ENCODE measurements at regions not wholly inside any gene's neighbourhood (a gene's known extent, or its start where the extent isn't known, plus 50 kb on each side); places are given as distances from the start of the nearest gene placed in this dataset.
"Not testable (repeated sequence)": the region's sequence is repeated elsewhere in the genome, so short reads cannot be mapped to it uniquely, and the experiment has no call there.

DNA sequence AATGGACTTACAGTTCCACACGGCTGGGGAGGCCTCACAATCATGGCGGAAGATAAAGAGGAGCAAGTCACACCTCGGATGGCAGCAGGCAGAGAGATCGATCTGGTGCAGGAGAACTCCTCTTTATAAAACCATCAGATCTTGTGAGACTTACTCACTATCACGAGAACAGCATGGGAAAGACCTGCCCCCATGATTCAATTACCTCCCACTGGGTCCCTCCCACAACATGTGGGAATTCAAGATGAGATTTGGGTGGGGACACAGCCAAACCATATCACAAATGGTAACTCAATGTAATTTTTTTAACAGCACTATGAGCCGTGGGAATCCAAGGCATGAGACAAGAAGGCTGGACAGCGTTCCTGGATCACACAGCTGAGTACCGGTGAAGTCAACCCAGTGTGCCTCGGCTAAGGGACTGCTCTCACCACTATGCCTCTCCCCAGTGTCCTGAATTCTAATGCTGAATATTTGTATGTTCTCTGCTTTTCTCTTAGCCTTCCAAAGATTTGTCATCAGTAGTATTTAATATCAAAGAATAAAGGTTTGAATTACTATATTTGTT lies 84.3 kb downstream of the IRS2 start:
- DNase-seq (ENCODE audit: insufficient read length, low spot score); FAIRE-seq: not testable (repeated sequence)

DNA sequence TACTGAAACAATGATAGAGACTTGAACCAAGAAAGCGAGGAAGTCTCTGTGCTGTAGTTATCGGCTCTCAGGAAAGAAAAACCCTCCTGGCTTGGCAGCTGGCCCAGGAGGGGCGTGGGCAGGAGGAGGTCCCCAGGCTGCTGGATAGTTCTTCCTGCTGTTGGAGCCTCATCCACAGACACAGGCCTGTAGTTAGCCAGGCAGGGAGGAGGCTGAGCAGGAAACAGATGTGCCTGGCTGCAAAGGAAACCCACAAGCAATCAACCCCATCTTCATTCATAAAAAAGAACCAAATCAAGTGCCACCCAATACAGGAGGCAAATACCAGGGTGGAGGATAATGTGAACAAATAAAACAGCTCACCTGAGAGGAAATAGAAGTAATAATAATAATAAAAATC lies 86.2 kb downstream of the IRS2 start:
- peak; percentile 17 for DNase-seq (ENCODE audit: insufficient read length, low spot score)
- no peak for TF ChIP-seq POLR2A (IDR thresholded peaks at IDR 0.05; ENCODE audit: low read depth, low read length)
- peak; percentile 98 for FAIRE-seq

- TF ChIP-seq POLR2A (IDR thresholded peaks at IDR 0.05; ENCODE audit: low read depth, low read length) = no peak
- DNase-seq (ENCODE audit: insufficient read length, low spot score) = no peak
- FAIRE-seq = peak; percentile 30
Observed at GRCh38 chr13:109699628-109700071, 86.7 kb downstream of the IRS2 start.

DNA sequence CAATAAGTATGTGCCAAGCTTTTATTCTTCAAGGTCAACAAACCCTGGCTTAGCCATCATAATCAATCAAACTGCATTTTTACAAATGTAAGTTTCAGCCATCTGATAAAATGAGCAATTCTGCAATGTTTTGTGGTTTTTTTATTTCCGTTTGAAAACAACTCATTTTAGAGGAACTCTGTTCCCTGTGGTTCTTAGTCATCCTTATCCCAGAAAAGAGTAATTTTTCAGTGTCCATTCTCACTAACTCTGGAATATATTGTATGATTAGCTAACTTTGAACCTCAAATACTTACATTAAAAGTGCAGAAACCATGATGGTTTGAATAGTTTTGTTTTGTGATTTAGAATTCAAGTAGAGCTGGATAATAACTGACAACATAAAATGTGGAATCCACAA lies 87.6 kb downstream of the IRS2 start:
- DNase-seq (ENCODE audit: insufficient read length, low spot score) (peak; percentile 49), FAIRE-seq (peak; percentile 99)
- no peak for TF ChIP-seq POLR2A (IDR thresholded peaks at IDR 0.05; ENCODE audit: low read depth, low read length)

DNA sequence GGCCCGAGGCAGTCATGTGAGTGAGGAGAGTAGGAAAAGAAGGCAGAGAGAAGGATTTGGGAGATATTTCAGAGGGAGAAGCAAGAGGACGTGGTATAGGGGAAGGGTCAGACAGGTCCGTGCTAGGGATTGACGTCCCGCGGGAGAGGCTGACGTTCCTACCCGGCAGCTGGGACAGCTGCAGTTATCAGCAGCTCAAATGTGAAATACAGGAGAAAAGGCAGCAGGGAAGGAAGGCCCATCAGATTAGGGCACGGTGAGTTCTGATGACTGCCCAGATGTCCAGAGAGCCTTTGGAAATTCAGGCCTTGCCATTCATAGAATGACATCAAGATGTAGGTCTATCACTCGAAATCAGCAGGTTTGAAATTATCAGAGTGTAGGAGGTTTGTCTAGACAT lies 88.4 kb downstream of the IRS2 start:
- FAIRE-seq (no peak), DNase-seq (ENCODE audit: insufficient read length, low spot score) (no peak)
- TF ChIP-seq POLR2A (IDR thresholded peaks at IDR 0.05; ENCODE audit: low read depth, low read length) = no peak

GRCh38 chr13:109695402-109696190 lies 90.8 kb downstream of the IRS2 start:
- FAIRE-seq (no peak), DNase-seq (ENCODE audit: insufficient read length, low spot score) (no peak)
- no peak for TF ChIP-seq POLR2A (IDR thresholded peaks at IDR 0.05; ENCODE audit: low read depth, low read length)

GRCh38 chr13:109694972-109695371 lies 91.4 kb downstream of the IRS2 start:
- DNase-seq (ENCODE audit: insufficient read length, low spot score) (no peak), FAIRE-seq (no peak)
- TF ChIP-seq POLR2A (IDR thresholded peaks at IDR 0.05; ENCODE audit: low read depth, low read length) = no peak

- FAIRE-seq = peak; percentile 48
- no peak for TF ChIP-seq POLR2A (IDR thresholded peaks at IDR 0.05; ENCODE audit: low read depth, low read length)
- DNase-seq (ENCODE audit: insufficient read length, low spot score) = no peak
Observed at GRCh38 chr13:109693213-109693612, 93.2 kb downstream of the IRS2 start.

DNA sequence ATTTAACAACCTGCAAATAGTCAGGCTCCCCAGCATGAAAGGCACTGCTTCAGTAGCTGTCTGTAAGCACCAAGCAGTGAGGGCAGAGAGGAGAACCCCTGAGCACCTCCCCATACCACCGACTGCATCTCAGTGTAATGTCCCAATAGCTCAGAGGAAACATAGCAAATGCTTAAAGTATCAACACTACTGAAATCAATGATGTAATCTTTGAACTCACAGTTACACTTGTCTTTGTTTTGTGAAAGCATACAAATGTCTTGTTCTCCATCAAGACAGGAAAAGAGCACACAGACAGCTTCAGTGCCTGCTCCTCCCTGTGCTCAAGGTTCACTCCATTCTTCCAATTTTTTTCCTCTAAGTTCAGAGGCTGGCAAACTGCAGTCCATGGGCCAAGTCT lies 94.7 kb downstream of the IRS2 start:
- TF ChIP-seq POLR2A (IDR thresholded peaks at IDR 0.05; ENCODE audit: low read depth, low read length) = no peak
- peak; percentile 48 for FAIRE-seq

DNA sequence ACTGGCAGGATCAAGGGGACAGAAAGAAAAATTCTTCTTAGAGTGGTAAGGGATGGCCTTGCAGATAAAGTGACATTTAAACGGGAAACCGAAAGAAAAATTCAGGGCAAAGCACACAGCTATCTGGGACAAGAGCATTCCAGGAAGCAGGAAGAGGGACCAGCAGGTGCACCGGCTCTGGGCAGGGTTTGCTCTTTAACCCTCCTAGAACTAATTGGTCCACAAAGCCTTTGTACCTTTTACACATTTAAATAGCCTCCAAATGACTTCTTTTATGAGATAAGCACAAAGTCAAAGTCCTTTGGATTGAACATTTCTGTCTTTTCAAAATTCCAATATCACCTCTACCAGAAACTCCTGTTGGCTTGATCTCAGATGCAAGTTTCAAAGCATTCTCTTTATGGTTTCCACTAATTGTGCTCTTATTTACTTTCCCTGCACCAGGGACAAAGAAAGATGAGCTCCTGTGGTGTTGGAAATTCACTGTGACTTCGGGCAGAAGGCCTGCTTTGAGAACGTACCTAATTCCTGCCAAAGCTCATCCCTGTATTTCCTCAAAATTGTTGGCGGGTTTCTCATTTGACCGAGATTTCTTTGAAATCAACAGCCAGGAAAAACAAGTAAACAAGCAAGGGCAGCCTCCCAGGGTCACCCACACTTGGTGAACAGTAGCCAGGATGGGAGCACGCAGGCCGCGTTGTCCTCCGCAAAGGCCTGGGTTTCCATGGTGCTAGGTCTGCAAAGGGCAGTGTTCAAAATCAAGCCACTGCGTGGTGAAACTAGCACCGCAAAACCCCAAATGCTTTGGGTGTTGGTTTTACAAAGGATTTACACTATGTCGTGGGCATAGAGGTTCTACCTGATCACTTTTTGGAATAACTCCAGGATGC lies 98.6 kb downstream of the IRS2 start:
- no peak for DNase-seq (ENCODE audit: insufficient read length, low spot score)
- TF ChIP-seq POLR2A (IDR thresholded peaks at IDR 0.05; ENCODE audit: low read depth, low read length) = no peak
- FAIRE-seq = peak; percentile 33

More for the DNA sequence above, 94.7 kb downstream of the IRS2 start:
- no peak for DNase-seq (ENCODE audit: insufficient read length, low spot score)

DNA sequence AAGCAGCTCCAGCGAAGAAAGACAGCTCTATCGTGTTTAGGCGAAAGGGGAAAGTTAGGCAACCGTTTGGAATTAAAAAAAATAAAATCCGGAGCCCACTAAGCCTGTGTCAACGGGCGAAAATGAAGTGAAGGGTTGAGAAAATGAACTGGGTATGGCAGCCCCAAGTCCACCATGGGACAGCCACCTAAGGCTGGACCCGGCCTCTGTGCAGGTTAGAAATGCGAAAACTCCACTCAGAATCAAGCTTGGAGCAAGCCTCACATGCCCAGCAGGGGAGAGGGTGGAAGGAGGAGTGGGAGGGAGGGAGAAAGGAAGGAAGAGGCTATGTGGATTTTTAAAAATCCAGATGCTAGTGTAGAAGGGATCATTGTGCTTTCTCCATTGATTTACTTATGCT lies 101.2 kb downstream of the IRS2 start:
- no peak for FAIRE-seq
- DNase-seq (ENCODE audit: insufficient read length, low spot score) = no peak
- no peak for TF ChIP-seq POLR2A (IDR thresholded peaks at IDR 0.05; ENCODE audit: low read depth, low read length)

- DNase-seq (ENCODE audit: insufficient read length, low spot score) (no peak), FAIRE-seq (no peak)
Observed at GRCh38 chr13:109684824-109685202, 101.6 kb downstream of the IRS2 start.

DNA sequence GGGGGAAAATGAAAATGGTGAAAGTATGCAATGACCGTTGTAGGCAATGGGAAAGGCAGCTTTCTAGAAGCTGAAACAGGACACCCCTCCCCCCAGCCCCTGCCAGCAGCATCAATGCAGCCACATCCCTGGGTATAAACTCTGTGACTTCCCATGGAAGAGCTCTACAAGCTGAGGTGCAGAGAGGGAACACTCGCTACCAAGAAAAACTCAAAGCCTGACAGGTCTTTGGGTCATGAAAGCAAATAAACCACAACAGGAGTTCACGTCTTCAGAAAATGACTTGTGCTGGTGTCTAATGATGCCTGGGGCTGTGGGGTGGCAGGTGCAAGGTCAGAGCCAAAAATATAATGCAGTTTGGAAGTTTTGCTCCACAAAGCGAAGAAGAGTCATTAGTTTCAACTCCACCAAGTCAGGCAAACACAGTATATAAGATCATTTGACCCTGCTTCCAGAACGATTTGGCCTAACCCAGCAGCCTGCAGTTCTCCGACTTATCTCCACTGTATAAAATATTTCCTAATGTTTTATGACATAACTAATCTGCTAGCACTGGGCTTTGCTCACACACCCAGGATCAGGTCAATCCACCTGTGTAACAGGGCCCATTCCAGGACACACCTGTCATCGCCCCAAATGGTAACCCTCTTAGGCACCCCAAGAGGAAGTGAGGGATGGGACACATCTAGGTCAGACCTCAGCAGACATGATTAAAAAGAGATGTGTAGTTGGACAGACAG lies 102.1 kb downstream of the IRS2 start:
- DNase-seq (ENCODE audit: insufficient read length, low spot score) (no peak), FAIRE-seq (peak; percentile 75)
- no peak for TF ChIP-seq POLR2A (IDR thresholded peaks at IDR 0.05; ENCODE audit: low read depth, low read length)

More at GRCh38 chr13:109684824-109685202, 101.6 kb downstream of the IRS2 start:
- TF ChIP-seq POLR2A (IDR thresholded peaks at IDR 0.05; ENCODE audit: low read depth, low read length) = no peak
